ENCODE measurements at regions not wholly inside any gene's neighbourhood (a gene's known extent, or its start where the extent isn't known, plus 50 kb on each side); places are given as distances from the start of the nearest gene placed in this dataset.

- DNase-seq (ENCODE audit: low read depth, low spot score), result no peak
Measured at GRCh38 chr15:38885471-38885952, 320.9 kb upstream of the RASGRP1 start.

DNA sequence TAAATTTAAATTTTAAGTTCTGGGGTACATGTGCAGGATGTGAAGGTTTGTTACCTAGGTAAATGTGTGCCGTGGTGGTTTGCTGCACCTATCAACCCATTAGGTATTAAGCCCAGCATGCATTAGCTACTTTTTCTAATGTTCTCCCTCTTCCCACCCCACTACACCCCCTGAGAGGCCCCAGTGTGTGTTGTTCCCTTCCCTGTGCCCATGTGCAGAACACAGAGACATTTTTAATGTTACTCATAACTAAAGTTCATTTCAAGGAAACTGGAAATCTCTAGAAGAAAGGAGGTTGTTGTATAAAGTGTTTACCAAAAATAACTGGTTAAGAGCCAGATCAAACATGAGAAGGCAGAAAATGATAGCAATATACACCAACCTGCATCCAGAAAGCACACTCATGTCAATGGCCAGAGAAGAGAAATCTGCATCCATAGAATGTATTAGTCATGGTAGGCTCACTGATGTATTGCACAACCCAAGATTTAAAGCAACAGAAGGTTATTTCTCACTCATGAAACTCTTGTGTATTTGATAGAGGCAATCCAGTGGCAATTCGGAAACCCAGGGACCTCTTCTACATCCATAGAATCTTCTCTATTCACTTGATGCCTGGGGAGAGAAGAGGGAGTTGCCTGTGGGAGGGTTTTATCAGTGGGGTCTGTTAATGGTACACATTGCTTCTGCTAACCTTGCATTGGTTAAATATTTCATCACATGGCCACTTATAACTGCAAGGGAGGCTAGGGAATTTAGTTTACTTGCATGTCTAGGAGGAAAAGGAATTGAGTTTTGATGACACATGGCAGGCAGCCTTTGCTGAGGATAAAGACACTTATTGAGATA lies 321.9 kb upstream of the RASGRP1 start:
- DNase-seq (ENCODE audit: low read depth, low spot score), result no peak

- DNase-seq (ENCODE audit: low read depth, low spot score), result no peak
Measured at GRCh38 chr15:38888701-38889221, 324.1 kb upstream of the RASGRP1 start.

GRCh38 chr15:38890194-38890593 lies 325.6 kb upstream of the RASGRP1 start:
- no peak for DNase-seq (ENCODE audit: low read depth, low spot score)

DNA sequence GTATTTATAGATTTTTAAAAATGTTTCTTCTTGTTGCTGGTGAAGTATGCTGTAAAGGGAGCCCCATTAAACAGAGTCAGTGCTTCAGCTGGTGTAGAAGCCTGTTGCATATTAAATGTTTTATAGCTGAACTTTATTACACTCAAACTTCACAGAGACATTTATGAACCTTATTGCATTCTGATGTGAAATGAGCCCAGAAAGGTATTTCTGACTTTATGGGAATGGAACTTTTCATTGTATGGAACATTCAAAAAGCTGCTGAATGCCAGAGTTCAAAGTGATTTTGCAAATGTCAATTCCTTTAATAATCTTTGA lies 329.3 kb upstream of the RASGRP1 start:
- no peak for DNase-seq (ENCODE audit: low read depth, low spot score)

DNA sequence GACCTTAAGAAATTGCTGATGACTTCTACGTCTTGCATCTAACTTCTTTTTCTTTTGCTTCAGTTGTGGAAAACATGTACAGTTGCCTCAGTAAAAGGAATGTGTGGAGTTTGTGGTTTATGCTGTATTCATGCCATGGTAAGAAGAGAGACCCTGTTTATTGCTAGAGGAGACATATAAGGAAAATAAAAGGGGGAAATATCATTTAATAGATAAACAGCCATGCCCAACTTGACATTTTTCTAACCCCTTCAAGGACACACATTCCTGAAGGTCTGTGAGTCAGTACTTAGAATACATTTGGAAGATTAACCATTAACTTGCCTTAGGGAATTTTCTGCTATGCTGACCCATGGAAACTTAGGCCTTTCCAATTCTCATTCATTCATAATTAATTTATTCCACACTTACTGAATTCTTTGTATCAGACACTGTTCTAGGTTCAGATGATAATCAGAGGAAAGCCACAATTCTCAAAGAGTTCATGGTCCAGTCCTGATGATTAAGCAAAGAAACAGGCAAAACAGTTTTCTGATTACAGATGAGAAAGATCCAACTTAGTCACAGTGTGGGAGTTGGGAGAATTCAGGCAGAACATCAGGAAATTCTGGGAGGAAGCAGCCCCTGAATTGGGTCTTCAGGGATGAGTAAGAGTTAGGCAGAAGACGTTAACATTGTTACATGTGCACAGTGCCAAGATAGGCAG lies 329.8 kb upstream of the RASGRP1 start:
- no peak for DNase-seq (ENCODE audit: low read depth, low spot score)

DNA sequence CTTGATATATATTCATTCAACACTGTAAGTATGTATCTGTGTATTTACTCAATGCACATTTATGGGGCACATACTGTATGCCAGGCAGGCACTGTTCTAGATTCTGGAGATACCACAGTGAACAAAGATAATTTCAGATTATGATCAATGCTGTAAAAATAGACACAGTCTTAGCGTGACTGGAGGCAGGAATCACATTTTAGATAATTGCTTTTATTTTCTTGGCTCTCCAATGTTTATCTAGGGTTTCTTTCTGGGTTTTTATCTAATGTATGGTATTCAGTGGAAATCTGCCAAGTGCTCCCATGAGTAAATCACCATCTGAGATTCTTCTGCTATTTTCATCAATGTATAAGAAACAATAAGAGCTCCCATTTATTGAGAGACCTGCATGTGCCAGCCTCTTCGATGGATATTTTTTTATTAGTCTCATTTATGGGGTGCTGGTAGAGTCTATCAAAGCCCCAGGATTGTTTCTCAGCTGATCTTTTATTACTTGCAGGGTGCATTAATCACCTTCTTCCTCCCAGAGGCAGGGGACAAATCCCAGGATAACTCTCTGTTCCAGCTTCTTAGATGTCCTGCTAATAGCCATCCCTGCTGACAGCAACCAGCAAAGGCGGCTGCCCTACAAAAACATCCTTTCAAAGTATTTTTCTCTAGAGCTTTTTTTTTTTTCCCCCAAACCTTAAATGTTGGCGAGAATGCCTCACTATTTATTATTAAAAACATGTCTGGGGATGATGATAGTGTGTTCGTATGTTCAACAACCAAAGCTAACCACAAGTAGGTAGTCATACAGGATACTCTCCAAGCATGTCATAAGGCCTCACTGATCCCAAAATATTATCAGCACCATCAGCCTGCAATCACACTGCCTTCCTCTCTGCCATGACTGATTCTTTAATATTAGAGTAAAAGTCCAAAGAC lies 331.0 kb upstream of the RASGRP1 start:
- DNase-seq (ENCODE audit: low read depth, low spot score), result no peak

GRCh38 chr15:38896647-38897046 lies 332.0 kb upstream of the RASGRP1 start:
- no peak for DNase-seq (ENCODE audit: low read depth, low spot score)

- no peak for DNase-seq (ENCODE audit: low read depth, low spot score)
Measured at GRCh38 chr15:38897551-38897950, 332.9 kb upstream of the RASGRP1 start.

GRCh38 chr15:38898236-38898635 lies 333.6 kb upstream of the RASGRP1 start:
- DNase-seq (ENCODE audit: low read depth, low spot score), result no peak

GRCh38 chr15:38899300-38899699 lies 334.7 kb upstream of the RASGRP1 start:
- DNase-seq (ENCODE audit: low read depth, low spot score), result no peak

DNA sequence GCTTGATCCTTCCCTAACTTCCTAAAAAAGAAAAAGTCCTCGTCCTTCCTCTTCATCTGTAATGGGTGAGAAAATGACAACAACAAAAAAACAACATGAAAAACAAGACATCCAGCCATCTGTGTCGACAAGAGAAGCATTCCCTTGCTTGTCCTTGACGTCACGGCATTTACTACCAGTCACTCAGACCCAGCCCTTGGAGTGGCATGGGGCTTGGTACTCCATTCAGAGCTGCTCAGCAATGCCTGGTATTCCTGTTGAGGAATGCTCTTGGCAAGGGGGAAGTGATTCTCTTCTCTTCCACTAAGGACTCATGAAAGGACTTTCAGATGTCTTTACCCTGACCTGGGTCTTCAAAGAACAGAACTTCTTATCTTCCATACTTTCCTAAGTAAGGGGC lies 339.7 kb upstream of the RASGRP1 start:
- DNase-seq (ENCODE audit: low read depth, low spot score), result no peak

- no peak for DNase-seq (ENCODE audit: low read depth, low spot score)
Measured at GRCh38 chr15:38905632-38906031, 341.0 kb upstream of the RASGRP1 start.

DNA sequence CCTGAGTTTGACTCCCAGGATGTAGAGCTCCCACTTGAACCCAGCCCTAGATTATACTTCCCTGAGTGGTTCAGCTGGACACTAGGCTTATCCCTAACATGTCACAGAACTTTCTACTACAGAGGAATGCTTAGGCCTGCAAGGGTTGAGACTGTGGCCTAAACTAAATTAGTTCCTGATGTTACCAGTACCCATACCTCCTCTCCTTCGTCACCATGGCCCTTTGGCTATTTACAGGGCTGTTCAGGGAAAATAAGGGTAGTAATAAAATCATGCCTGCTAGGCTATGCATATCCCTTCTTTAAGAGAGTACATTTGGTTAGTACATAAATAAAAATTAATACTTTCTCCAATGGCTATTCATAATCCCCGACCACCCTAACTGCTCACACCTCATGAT lies 356.4 kb upstream of the RASGRP1 start:
- no peak for DNase-seq (ENCODE audit: low read depth, low spot score)

DNA sequence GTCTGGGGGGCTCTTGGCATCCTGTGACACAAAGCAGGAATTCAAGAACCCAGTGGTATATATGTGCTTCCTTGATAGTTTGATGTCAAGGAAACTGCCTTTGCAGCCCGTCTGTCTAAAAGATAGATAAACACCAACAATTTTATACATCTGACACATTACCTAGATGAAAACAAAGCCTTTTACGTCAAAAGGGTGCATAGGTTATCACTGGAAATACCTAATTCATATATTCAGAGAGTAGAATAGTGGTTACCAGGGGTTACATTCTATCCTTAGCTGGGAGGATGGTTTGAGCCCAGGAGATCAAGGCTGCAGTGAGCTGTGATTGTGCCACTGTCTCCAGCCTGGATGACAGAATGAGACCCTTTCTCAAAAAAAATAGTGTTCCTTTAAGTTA lies 356.9 kb upstream of the RASGRP1 start:
- DNase-seq (ENCODE audit: low read depth, low spot score), result no peak

- DNase-seq (ENCODE audit: low read depth, low spot score), result no peak
Measured at GRCh38 chr15:38928431-38928830, 363.8 kb upstream of the RASGRP1 start.

DNA sequence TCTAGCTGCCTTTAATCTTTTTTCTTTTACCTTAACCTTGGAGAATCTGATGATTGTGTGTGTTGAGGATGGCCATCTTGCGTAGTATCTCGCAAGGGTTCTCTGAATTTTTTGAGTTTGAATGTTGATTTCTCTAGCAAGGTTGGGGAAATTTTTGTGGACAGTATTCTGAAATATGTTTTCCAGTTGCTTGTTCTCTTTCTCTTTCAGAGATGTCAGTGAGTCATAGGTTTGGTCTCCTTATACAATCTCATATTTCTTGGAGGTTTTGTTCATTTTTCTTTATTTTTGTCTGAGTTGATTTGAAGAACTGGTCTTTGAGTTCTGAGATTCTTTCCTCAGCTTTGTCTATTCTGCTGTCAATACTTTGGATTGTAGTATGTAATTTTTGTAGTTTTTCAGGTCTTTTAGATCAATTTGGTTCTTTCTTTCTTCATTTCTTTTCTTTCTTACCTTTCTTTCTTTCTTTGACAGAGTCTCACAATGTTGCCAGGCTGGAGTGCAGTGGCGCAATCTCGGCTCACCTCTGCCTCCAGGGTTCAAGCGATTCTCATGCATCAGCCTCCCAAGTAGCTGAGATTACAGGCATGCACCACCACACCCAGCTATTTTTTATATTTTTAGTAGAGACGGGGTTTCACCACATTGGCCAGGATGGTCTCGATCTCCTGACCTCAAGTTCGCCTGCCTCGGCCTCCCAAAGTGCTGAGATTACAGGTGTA lies 366.4 kb upstream of the RASGRP1 start:
- DNase-seq (ENCODE audit: low read depth, low spot score), result no peak

GRCh38 chr15:38941399-38941953 lies 376.9 kb upstream of the RASGRP1 start:
- no peak for DNase-seq (ENCODE audit: low read depth, low spot score)

GRCh38 chr15:38944536-38944935 lies 379.9 kb upstream of the RASGRP1 start:
- no peak for DNase-seq (ENCODE audit: low read depth, low spot score)

DNA sequence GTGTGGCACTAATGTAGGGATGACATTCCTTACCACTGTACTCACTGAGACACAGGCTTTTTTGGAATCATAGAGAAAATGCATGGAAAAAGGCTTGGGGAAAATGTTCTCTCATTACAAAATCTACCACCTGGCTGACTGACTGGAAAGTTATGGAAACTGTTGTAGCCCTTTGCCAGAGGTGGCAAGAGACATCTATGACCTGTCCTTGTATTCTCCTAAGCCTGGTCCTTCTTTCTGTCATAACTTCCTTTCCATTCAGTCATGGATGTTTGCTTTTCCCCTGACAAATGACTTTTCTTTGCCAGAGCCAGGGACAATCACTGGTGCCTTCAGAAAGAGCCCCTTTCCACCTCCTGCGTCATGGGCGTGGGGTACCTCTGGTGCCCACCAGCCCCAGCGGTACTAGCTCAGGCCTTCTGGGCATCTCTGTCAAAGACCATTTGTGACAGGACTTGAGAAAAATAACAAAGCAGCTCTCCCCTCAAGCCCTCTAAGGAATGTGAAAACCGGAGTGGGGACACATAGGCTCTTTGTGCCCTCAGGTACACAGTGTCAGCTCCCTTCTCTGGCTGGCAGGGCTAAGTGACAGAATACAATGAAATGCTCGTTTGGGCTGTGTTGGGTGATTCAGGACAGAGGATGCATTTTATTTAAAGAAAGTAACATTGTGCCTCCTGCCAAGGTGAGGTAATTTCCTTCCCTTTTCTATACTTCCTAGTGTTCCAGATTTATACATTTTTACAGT lies 381.1 kb upstream of the RASGRP1 start:
- no peak for DNase-seq (ENCODE audit: low read depth, low spot score)

All from iPS DF 19.7 (cell line).